ENCODE measurements at regions not wholly inside any gene's neighbourhood (a gene's known extent, or its start where the extent isn't known, plus 50 kb on each side); places are given as distances from the start of the nearest gene placed in this dataset.

DNA sequence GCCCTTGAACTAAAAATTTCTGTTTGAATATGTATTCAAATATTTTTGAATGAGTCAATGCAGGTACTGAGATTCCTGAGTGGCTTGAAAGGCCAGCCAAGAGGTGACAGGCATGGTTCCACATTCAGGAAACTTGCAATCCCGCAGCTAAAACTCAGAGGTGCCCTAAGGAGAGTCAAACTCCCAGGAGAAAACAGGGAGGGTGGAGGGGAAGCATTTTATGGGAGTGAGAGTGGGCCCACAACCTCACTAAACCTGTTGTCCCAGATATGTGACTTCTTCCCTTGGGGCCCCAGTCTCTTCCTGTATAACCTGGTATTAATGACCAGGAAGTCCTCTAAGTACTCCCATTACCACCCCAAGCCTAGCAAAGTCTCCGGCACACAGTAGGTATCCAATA, 189.6 kb downstream of the PLPP3 start:
- Histone ChIP-seq H3K4me2 (ENCODE audit: low read length) (no peak overlapping the region), H2AFZ (ENCODE audit: low read length) (no peak overlapping the region), H3K27ac (ENCODE audit: low read depth, low read length, poor library complexity, severe bottlenecking) (no peak overlapping the region), H4K20me1 (ENCODE audit: insufficient read depth, low read length) (no peaks in the 10 kb centered on the region), H3K9me2 (ENCODE audit: insufficient read depth, low read length) (no peaks in the 10 kb centered on the region; the same call in 1 of the 2 replicates), H3K4me3 (ENCODE audit: low read depth, low read length, poor library complexity, severe bottlenecking) (no peak overlapping the region), H3K9me3 (ENCODE audit: low read length) (no peaks in the 10 kb centered on the region), H3K36me3 (ENCODE audit: insufficient read depth, low read length) (no peaks in the 10 kb centered on the region), H3K79me2 (ENCODE audit: insufficient read depth, low read depth, low read length) (no peaks in the 10 kb centered on the region), H3K4me1 (ENCODE audit: insufficient read depth, low read length, poor library complexity, severe bottlenecking) (no peaks in the 10 kb centered on the region)
- no TSS peak for BruUV-seq (replicated peaks)
- no peak for TF ChIP-seq EZH2phosphoT487 (IDR thresholded peaks at IDR 0.05; ENCODE audit: borderline replicate concordance, low read depth, low read length)
- TF ChIP-seq, protein P1, sequence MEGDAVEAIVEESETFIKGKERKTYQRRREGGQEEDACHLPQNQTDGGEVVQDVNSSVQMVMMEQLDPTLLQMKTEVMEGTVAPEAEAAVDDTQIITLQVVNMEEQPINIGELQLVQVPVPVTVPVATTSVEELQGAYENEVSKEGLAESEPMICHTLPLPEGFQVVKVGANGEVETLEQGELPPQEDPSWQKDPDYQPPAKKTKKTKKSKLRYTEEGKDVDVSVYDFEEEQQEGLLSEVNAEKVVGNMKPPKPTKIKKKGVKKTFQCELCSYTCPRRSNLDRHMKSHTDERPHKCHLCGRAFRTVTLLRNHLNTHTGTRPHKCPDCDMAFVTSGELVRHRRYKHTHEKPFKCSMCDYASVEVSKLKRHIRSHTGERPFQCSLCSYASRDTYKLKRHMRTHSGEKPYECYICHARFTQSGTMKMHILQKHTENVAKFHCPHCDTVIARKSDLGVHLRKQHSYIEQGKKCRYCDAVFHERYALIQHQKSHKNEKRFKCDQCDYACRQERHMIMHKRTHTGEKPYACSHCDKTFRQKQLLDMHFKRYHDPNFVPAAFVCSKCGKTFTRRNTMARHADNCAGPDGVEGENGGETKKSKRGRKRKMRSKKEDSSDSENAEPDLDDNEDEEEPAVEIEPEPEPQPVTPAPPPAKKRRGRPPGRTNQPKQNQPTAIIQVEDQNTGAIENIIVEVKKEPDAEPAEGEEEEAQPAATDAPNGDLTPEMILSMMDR (conservative IDR thresholded peaks at IDR 0.05; ENCODE audit: low read length): no peak
- CTCF ChIA-PET (ENCODE audit: unreplicated experiment): no interaction called here
- no peak for DNase-seq (ENCODE audit: low spot score)
- intact Hi-C loops (cut with micrococcal nuclease; ENCODE audit: unreplicated experiment): no loop called here
- POLR2A ChIA-PET: interaction anchor here (0.6 kb wide), 1 partner anchor 85 kb away, joined by 5 read pairs; no protein-coding TSS in a partner anchor

DNA sequence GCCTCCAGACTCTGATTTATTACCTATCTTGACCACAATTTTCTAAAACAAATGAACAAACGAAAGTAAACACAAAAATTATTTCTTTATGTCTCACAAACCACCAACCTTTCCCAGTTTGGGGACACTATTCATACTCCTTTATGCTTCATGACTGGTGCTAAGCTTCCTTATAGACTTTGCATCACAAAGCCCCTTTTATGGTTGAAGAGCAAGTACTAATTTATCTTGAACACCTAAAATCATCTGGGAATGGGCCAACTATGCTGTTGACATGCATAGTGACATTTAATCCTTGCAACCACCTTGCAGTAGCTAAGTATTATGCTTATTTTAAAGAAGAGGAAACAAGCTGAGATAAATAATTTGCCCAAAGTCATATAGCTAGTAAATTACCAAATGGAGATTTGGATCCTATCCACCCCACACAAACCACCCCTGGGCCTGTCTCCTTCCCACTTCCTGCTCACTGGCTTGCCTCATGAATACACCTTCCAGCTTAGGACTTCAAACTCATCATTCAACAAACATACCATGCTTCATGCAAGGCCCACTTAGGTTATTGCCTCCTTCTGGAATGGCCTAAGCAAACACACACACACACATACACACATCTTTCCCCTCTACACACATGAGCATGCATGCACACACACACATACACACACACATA, 192.2 kb downstream of the PLPP3 start:
- no TSS peak for BruUV-seq (replicated peaks)

DNA sequence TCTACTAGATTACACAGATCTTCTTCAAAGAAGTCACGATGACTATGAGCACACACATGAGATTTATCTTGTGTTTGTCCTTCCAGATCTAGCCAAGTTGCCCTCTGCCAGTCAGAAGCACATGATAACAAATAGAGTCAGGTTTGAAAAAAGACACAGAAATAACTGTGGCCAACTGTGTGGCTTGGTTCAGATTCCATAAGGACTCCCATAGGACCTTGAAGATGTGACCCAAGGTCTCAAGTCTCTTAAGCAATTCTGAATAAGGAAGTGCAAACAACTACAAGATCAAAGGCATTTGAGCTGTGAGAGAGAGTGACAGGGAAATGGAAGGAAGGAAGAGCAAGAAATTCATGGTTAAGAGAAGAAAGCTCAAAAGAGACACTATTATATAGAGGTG, 194.0 kb downstream of the PLPP3 start:
- POLR2A ChIA-PET: interaction anchor here (0.5 kb wide), 1 partner anchor 12 kb away, joined by 5 read pairs; no protein-coding TSS in a partner anchor
- no peaks in the 10 kb centered on the region for H3K36me3 ChIP-seq (ENCODE audit: insufficient read depth, low read length)
- TF ChIP-seq EZH2phosphoT487 (IDR thresholded peaks at IDR 0.05; ENCODE audit: borderline replicate concordance, low read depth, low read length): no peak
- TF ChIP-seq, protein P1 (conservative IDR thresholded peaks at IDR 0.05; ENCODE audit: low read length): no peak
- no peak for DNase-seq (ENCODE audit: low spot score)
- H3K4me3 ChIP-seq (ENCODE audit: low read depth, low read length, poor library complexity, severe bottlenecking): no peak overlapping the region
- H2AFZ ChIP-seq (ENCODE audit: low read length): no peak overlapping the region
- intact Hi-C loops (cut with micrococcal nuclease; ENCODE audit: unreplicated experiment): no loop called here
- CTCF ChIA-PET (ENCODE audit: unreplicated experiment): no interaction called here
- H3K9me3 ChIP-seq (ENCODE audit: low read length): no peaks in the 10 kb centered on the region
- no peaks in the 10 kb centered on the region; the same call in 1 of the 2 replicates for H3K9me2 ChIP-seq (ENCODE audit: insufficient read depth, low read length)
- no peak overlapping the region for H3K27ac ChIP-seq (ENCODE audit: low read depth, low read length, poor library complexity, severe bottlenecking)
- no peaks in the 10 kb centered on the region for H3K4me1 ChIP-seq (ENCODE audit: insufficient read depth, low read length, poor library complexity, severe bottlenecking)
- no peaks in the 10 kb centered on the region for H3K79me2 ChIP-seq (ENCODE audit: insufficient read depth, low read depth, low read length)
- H3K4me2 ChIP-seq (ENCODE audit: low read length): no peak overlapping the region
- H4K20me1 ChIP-seq (ENCODE audit: insufficient read depth, low read length): no peaks in the 10 kb centered on the region
- no TSS peak for BruUV-seq (replicated peaks)

More for the DNA sequence above, 192.2 kb downstream of the PLPP3 start:
- Histone ChIP-seq H3K9me3 (ENCODE audit: low read length) (no peaks in the 10 kb centered on the region), H3K27ac (ENCODE audit: low read depth, low read length, poor library complexity, severe bottlenecking) (no peak overlapping the region), H3K4me2 (ENCODE audit: low read length) (no peak overlapping the region), H4K20me1 (ENCODE audit: insufficient read depth, low read length) (no peaks in the 10 kb centered on the region), H3K36me3 (ENCODE audit: insufficient read depth, low read length) (no peaks in the 10 kb centered on the region), H3K4me3 (ENCODE audit: low read depth, low read length, poor library complexity, severe bottlenecking) (no peak overlapping the region), H2AFZ (ENCODE audit: low read length) (no peak overlapping the region), H3K4me1 (ENCODE audit: insufficient read depth, low read length, poor library complexity, severe bottlenecking) (no peaks in the 10 kb centered on the region), H3K79me2 (ENCODE audit: insufficient read depth, low read depth, low read length) (no peaks in the 10 kb centered on the region), H3K9me2 (ENCODE audit: insufficient read depth, low read length) (no peaks in the 10 kb centered on the region; the same call in 1 of the 2 replicates)
- no peak for TF ChIP-seq EZH2phosphoT487 (IDR thresholded peaks at IDR 0.05; ENCODE audit: borderline replicate concordance, low read depth, low read length)
- TF ChIP-seq, protein P1 (conservative IDR thresholded peaks at IDR 0.05; ENCODE audit: low read length): no peak
- CTCF ChIA-PET (ENCODE audit: unreplicated experiment): no interaction called here
- DNase-seq (ENCODE audit: low spot score): no peak
- POLR2A ChIA-PET: no interaction called here
- intact Hi-C loops (cut with micrococcal nuclease; ENCODE audit: unreplicated experiment): no loop called here
